NCI-H2029 treated with DMSO at 0.1 percent for 48 hours (cell line): ENCODE measurements at regions not wholly inside any gene's neighbourhood (a gene's known extent, or its start where the extent isn't known, plus 50 kb on each side); places are given as distances from the start of the nearest gene placed in this dataset.

Experiments used
- DNase-seq: peaks from one replicate; lab custom pipeline; 2025; lab: John Stamatoyannopoulos, UW

DNA sequence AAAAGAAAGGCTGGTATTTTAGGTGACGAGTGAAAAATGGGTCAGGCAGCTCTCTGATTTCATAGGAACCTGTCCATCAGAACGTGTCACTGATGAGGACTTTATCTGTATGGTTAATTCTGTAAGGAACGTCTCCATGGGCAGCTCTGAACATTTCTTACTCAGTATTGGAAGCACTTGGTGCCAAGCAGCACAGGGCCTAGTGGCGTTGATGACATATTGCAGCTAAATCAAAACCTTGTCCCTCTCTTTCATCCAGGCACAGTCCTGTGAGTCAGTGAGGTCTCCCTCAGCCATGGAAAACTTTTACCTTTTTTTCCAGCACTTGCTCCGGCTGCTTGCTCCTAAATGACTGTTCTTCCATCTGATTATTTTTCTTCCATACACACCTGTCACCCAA lies 301.9 kb downstream of the DHX15 start:
- DNase-seq: no peak

DNA sequence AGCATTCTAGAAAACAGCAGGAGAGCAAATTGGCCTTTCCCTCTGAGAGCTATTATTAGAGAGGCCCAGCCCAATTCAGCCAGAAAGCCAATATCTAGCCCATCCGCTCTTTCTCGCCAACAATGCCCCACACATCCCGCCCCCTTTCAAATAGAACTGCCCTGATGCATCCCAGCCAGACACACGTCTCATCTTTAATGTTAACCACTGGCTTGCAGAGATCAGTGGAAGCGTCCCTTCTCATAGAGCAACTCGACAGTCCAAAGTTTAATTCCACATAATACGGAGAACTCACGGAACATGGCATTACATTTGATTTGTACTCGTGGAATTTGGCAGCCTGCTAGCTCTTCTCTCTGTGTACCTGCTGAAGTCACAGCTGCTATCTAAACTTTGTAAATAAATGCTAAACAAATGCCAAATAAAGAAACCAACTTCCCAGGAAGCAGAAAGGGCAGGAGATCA lies 304.4 kb downstream of the DHX15 start:
- no peak for DNase-seq

DNA sequence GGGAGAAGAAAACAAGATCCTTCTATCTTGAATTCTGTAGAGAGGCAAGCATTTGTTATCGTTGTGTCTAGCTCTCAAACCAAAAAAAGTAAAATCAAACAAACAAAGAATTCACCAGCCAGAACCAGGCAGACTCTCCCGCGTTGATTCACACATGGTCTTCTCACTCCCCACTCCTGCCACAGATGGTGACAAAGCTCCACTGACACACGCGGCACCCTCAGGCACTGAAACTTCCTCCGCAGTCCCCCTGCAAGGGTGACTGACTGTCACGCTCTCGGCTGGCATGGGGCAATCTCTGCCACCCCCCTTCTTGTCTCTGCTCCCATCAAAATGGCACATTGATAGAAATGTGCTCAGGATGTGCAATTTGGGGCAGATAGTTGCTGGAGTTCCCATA lies 304.9 kb downstream of the DHX15 start:
- DNase-seq: no peak

DNA sequence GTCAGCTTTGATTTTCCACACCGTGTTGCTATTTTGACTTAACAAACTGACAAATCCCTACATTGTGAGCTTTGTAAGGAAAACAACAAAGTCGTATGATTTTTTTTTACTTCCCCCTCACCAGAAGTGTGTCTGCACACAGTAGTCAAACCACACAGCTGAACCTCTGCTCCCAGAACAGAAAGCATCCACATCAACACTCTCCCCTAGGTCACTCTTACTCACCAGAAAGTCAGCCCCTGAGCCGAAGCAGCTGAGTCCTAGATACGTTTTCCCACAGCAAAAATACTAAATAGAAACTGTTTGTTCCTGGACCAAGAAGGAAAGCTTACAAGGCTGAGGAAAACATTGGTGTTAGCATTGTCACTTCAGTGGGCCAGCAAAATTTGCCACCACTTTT lies 305.7 kb downstream of the DHX15 start:
- DNase-seq: no peak

GRCh38 chr4:24274381-24274941 lies 309.9 kb downstream of the DHX15 start:
- no peak for DNase-seq

DNA sequence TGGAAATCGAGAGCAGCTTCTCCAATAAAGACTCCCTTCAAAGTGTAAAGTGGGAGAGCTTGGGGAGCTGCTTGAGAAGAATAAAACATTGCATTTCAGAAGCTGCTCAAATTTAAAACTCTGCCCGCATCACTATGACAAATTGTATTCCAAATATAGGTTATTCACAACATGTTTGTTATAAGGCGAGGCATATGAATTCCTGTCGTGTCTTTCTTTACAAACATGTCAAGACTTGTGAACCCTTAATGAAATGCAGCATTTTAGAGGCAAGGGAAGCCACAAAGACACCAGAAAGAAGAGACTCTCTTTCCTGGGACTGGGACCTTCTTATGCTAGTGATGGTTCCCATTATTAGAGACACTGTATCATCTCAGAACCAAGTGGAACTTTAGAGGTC lies 311.2 kb downstream of the DHX15 start:
- no peak for DNase-seq

DNA sequence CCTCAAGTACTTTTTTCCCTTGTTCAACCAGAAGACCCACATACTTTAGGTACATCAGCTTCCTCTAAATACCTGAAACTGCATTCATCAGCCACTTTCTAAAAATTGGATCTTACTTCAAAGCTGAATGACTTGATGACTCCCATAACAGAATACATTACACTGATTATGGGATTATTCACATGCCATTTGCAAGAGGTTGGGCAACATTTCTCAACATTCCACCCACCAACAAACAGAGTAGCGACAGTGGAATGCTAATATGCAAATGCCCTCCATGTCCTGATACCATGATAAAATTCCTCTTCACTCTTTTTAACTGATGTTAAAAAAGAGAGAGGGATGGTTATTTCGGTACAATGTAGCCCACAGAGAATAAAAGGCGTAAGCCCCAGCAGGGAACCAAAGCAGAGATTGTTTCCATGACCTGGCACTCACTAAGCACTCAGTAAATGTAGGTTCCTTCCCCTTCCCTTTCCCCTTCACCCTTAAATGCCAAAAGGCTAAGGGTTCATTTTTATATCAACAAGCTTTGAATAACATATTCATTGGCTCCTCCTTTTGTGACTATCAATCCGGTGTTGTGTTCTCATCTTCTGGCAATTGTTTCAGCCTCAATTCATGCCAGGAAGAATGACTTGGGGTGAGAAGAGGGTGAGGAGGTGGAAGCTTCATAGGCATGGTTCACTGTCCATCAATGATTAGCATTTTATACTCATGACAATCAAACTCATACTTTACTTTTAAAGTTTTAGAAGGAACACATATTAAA lies 317.2 kb downstream of the DHX15 start:
- no peak for DNase-seq

DNA sequence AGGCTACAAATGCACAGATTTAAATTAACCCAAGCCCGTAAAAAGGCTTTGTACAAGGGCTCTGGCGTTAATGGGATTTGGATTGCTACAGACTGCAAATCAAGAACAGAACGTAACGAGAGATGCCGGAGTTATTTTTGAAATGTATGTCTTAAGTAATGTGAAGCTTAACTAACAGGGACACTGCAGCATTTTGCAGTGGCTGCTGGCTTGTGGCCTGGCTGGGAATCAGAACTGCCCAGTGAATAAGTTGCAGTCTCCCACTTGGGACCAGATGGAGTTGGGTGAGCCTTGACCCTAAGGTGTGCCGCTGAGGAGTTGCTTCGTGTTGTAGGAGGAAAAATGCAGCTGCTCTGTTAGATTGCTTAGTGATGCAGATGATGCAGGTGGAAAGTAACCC lies 318.4 kb downstream of the DHX15 start:
- no peak for DNase-seq

- no peak for DNase-seq
Observed at GRCh38 chr4:24262616-24263015, 321.7 kb downstream of the DHX15 start.

- no peak for DNase-seq
Observed at GRCh38 chr4:24262084-24262483, 322.3 kb downstream of the DHX15 start.

DNA sequence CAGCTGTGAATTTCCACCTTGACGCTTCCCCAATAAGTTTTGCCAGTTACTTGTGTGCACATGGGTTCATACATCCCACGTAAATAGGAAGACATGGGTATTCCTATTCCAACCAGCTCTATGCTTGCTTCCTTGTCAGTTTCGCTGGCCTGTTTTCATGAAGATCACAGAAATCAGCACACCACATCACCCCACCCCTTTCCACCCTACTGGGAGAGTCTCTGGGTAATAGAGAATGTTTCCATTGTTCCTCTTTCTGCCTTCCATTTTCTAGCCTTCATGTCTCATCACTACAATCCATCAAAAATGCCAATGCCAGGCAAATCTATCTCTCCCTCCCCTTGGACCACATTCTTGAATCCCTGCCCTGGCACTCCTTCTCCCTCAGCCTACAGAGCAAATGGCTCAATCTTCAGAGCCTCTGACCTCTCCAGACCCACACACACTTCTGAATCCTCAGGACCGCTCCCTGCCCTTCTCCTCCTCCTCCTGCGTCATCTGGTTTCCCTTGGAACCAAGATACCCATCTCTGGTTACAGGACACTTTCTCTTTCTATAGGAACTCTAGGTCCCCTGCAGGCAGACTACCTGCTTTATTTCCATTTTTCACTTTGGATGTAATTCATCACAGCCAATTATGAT lies 323.3 kb downstream of the DHX15 start:
- DNase-seq: no peak

DNA sequence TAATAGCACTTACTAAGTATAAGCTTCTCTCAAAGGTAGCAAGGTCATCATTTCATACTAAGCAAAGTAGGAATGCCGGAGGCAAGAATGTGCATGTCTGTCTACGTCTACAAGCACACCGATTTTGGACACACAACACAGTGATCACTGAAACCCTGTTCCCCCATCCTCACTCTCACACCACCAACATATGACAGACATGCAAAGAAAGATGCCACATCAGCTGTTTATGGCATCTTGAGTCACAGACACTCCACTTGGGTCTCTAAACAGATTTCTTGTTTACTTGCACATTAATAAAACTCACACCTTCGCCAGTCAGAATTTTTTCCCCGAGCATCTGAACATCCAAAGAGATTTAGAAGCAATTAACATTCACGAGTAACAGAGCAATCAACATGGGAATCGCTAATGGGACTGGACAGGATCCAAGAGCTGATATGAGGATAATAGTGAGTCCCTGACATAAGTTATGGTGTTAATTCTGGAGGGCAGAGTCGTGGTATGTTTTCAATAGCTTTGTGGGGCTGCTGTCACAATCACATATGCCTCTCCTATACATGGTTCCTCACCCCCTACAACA lies 324.1 kb downstream of the DHX15 start:
- DNase-seq: no peak

DNA sequence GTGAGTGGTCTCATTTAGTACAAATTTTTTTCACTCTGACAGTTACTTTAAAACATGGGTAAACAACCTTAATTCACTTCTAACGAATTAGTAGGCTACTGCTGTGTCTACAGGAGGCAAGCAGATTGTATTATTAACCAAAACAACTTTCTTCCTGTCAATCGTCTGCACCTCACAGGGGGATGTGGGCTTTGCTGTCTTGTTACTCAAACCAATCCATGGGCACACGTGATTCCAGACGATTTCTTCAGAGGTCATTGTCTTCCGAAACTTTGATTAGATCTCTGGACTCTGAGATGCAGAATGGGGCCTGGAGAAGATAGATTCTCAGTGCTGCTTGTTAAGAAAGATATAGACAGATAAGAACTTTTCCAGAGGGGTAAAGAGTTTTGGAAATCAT lies 327.8 kb downstream of the DHX15 start:
- DNase-seq: no peak

DNA sequence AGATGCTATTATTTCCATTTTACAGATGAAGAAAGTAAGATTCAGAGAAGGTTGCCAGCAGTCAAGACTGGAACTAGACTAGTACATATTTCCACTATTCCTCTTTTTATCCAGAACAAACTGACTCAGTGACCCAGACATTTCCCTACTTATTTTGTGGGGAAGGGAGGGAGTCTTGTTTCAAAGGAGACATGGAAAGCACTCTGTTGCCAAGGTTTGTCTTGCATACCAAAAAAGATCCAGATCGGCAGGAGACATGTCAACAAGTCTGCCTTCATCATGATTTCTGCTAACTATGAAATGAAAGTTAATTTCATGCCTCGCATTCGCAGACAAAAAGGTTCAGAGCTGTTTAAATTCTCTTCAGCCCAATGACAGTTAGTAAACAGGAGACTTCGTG lies 328.3 kb downstream of the DHX15 start:
- DNase-seq: no peak

GRCh38 chr4:24252121-24252520 lies 332.2 kb downstream of the DHX15 start:
- no peak for DNase-seq

GRCh38 chr4:24251589-24251988 lies 332.8 kb downstream of the DHX15 start:
- no peak for DNase-seq

- DNase-seq: no peak
Observed at GRCh38 chr4:24249972-24250371, 334.4 kb downstream of the DHX15 start.

GRCh38 chr4:24248674-24249630 lies 335.4 kb downstream of the DHX15 start:
- no peak for DNase-seq

DNA sequence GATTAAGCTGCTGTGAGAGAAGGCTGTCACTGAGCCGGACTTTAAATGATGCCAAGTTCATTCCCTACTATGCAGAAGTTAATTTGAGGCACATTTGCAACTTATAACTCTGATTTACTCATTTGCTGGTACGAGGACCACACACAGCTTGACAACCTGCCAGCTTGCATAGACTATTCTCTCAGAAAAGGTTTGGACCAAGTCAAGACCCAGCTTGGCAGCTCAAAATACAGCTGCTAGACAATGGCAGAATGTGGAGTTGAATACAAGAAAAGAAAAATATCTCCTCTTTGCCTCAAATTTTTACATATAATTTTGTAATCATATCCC lies 338.9 kb downstream of the DHX15 start:
- no peak for DNase-seq

DNA sequence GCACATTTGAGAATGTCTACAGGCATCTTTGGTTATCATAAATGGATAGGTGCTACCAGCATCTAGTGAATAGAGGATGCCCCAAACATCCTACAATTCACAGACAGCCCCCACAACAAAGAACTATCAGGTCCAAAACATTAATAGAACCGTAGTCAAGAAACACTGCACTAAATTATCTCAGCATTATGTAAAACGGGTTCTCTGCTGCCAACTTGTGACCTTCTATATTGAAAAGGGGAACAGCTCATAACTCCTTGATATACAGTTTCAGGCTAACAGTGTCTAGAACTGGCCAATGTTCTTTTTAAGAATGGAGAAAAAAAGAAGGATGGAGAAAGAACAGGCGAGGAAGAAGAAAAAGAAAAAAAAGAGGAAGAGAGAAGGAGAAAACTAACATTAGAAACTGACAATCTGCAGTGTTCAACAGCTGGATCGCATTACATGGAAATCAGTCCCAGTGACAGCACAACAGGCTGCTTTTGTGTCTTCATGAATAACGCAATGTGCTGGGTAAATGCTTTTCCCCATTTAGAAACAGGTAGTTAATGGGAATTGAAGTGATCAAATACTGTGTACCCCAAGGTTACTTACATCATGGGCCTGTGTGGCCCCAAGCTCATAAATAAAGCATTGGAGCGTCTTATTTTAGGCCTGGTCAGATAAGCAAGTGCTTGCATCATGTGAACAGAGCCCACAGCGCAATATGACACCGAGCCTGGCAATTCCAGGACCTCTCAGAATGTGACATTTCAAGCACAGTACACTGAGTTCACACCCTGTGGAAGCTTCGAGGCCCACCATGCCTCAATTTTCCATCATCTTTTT lies 339.5 kb downstream of the DHX15 start:
- DNase-seq: no peak

GRCh38 chr4:24243641-24244040 lies 340.7 kb downstream of the DHX15 start:
- no peak for DNase-seq
